G401 (cell line): ENCODE measurements at regions not wholly inside any gene's neighbourhood (a gene's known extent, or its start where the extent isn't known, plus 50 kb on each side); places are given as distances from the start of the nearest gene placed in this dataset.
A peak's percentile ranks its signal among the peaks of the same experiment; 100 is the strongest.

Experiments
- DNase-seq: peaks from one replicate; pipeline ENCODE4 v3.0.0-alpha.2; 2015; ENCODE audit warnings: low spot score
- in situ Hi-C: cut with HindIII; loops from 2 replicates; pipeline ENCODE4 v1.10.0; 2016; ENCODE audit warnings: low sequenced_read_pairs, mixed read lengths

DNA sequence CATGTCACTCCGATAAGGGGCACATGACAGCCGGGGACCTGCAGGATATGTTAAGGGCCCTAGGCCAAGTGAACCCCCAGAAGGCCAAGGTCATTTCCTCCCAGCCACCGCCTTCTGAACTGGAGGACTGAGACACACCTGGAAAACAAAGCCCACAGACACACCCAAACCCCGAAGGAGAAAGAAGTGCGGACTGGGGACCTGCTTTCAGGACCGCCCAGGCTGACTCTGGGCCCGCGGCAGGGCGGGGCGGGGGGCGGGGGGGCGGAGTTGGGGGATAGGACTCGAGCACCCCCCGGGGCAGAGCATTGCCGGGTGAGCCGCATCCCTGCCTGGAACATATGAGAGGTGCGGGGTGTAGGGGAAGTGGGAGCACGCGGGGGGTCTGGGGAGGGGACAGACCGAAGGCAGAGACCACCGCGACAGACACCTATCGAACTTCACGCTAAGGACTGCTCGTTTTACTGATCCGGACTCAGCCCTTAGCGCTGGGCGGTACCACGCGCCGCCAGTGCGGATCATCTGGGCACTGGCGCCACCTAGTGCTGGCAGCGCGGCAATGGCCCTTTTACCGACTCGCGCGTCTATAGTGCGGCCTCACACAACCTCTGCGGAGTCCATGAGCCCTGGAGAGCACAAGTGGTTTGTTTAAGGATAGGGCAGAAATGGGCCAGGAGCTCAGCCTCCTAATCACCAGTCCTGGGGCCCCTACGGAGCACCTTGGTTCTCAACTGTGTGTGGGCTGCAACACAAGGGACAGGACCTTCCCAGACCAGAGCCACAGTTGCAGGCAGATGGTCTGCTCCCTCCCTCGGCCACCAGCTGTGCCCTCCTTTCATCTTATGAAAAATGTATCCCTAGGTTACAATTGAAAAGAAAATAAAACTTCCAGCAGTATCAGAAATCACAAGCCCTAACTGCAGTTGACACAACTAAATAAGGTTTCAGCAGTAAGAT is 157.6 kb downstream of the HERPUD2 start:
- in situ Hi-C loops, result no loop called here

DNA sequence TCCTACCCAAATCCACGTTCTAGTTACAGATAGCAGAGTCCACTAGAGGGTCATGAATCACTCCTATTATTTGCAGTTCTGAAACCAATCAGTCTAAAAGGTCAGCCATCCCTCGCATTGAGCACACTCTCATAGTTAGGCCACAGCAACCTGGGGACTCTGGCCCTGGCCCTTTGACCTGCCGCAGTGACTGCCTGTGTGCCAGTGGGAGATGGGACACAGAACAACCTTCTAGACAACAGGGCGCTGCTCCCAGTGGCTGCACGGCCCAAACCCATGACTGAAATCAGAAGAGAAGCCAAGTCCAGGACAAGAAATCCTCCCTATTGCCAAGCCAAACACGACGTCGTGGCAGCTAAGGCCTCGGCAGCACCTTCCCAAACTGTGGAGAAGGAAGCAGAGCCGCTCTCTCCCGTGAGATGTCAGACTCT is 158.5 kb downstream of the HERPUD2 start:
- in situ Hi-C loops, result no loop called here
- DNase-seq, result no peak

More for the DNA sequence above, 157.6 kb downstream of the HERPUD2 start:
- DNase-seq, result peak; percentile 73

DNA sequence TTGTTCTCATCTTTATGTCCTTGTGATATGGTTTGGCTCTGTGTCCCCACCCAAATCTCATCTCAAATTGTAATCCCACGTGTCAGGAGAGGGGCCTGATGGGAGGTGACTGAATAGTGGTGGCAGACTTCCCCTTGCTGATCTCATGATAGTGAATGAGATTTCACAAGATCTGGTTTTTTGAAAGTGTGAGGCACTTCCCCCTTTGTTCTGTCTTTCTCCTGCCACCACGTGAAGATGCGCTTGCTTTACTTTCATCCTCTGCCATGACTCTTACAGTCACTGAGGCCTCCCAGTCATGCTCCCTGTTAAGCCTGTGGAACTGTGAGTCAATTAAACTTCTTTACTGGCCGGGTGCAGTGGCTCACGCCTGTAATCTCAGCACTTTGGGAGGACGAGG is 161.0 kb downstream of the HERPUD2 start:
- in situ Hi-C loops, result no loop called here
- DNase-seq, result no peak

DNA sequence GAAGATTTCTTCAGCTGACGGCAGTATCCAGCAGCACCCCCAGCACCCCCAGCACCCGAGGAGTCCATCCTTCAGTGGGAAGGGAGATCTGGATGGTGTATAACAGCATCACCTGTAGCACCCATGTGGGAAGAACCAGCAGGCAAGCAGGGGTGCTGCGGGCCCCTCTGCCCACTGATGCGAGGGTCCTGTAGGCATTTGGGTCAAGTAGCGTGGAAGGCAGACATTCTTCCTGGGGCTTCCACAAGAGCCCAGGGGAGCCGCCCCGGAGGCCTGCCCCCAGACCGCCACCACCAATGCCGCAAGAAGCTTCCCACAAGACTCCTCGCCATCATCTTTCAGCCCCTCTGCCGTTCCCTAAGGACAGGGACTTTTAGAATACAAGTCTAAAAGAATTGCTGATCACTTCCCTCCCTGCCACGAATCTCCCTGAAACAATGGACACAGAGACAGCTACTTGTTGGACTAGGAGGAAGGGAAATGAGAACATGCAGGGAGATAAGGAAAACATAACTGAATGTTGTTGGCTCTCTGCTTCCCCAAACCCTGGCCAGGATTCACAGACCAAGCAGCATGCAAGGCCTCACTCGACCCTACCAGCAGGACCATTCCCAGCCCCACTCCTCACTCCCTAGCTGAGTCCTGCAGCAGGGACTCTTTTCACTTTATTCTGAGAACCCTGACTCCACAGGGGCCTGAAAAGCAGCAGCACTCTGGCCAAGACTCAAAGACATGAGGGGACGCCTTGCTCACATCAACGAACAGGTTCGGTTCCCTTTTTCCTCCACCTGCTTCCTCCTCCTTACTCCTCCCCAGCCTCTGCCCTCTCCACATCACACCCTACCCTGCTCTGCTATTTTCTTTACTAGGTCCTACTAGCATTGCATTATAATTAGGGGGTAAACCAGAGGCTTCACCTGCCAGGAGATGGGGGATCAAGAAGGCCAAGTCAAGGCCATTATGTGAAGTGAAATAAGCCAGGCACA is 164.5 kb downstream of the HERPUD2 start:
- DNase-seq, result no peak
- in situ Hi-C loops, result no loop called here

DNA sequence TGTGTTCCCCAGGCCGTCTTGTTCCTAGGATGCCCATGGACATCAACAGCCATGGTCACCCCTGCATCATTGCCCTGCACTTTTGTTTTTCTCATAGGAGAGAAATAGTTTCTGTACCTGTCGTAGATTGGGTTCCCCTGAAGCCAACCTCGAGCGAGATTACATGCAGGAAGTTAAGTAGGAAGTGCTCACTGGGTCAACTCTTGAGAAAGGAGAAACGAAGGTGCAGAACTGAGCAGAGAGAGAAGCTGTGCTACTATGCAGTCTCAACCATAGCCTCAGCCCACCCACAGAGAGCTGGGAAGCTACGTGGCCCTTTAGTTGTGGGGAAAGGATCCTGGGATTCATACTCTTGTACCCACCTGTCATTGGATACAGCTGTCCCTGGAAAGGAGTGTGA is 165.2 kb downstream of the HERPUD2 start:
- no peak for DNase-seq
- in situ Hi-C loops, result no loop called here

DNA sequence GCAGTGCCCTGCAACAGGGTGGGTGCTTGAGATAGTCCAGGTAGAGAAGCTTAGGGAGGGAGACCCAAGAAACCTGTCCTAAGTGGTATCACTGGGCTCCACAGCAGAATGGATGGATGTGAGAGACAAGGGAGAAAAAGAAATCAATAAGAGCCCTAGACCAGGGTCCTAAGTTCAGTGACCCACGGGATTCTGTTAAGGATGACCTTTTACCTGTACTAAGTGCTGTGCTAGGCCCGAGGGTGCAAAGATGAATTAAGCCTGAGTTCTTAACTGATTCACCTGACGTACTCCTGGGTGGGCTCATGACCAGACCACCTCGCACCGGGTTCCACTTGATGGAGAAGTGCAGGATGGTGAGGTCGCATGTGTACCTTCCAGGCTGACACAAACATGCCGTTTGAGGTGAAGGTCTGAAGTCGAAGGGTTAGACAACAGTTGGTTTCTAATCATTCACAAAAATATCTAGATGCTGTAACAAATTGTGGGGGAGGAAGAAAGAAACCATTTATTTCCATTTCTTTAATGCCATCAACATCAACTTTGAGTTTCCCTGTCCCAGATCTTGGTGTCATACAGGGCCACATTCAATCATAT is 166.5 kb downstream of the HERPUD2 start:
- in situ Hi-C loops, result no loop called here
- DNase-seq, result no peak

DNA sequence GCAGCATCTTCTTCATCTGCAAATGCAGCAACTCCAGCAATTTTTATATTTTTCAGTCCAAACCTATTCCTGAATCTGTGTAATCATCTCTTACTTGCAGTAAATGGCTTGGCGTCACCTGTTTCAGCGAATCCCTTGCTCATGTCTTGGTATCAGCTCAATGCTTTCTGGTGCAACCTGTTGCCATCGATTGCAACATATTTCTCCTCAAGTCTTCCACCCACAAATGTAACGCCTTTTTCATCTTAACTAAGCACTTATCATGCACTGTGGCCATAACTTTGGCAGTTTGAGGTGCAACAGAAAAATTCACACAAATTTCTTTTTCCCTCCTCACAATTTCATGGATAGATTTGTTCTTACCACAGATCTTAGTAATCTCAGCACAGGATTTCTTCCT is 168.3 kb downstream of the HERPUD2 start:
- DNase-seq, result no peak
- in situ Hi-C loops, result no loop called here

- in situ Hi-C loops, result no loop called here
- DNase-seq, result no peak
These were observed 170.7 kb downstream of the HERPUD2 start for GRCh38 chr7:35524112-35524804.

GRCh38 chr7:35523292-35523691 is 171.6 kb downstream of the HERPUD2 start:
- in situ Hi-C loops, result no loop called here

GRCh38 chr7:35522697-35523096 is 172.2 kb downstream of the HERPUD2 start:
- in situ Hi-C loops, result no loop called here
- no peak for DNase-seq

More at GRCh38 chr7:35523292-35523691, 171.6 kb downstream of the HERPUD2 start:
- DNase-seq, result no peak

GRCh38 chr7:35521941-35522340 is 173.0 kb downstream of the HERPUD2 start:
- DNase-seq, result no peak
- in situ Hi-C loops, result no loop called here

DNA sequence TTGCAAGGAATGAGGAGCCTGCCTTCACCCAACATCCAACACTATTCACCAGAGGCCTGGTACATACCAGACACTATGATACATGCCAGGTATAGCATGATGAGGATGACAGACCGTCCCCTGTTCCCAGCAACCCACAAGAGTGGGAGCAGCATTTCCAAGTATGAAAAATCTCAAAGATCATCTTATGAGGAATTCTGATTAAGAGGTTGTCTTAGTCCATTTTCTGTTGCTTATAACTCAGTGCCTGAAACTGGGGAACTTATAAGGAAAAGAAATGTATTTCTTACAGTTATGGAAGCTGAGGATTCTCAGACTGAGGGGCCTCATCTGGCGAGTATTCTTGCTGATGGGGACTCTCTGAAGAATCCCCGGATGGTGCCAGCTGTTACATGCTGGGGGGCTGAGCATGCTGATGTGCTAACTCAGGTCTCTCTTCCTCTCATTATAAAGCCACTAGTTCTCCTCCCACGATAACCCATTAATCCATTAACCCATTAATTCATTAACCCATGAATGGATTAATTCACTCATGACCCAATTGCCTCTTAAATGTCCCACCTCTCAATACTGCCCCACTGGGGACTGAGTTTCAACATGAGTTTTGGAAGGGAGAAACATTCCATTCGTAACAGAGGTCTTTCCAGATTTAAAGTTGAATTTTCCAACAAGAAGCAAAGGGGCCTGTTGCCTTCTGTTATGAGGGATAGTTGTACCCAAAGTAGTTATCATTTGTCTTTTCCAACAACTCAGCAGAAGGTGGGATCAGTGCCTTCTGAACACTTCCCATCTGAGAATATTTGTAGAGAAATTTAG is 173.9 kb downstream of the HERPUD2 start:
- in situ Hi-C loops, result no loop called here

GRCh38 chr7:35519971-35520809 is 174.7 kb downstream of the HERPUD2 start:
- in situ Hi-C loops, result no loop called here
- peak; percentile 65 for DNase-seq

More for the DNA sequence above, 173.9 kb downstream of the HERPUD2 start:
- DNase-seq, result no peak

DNA sequence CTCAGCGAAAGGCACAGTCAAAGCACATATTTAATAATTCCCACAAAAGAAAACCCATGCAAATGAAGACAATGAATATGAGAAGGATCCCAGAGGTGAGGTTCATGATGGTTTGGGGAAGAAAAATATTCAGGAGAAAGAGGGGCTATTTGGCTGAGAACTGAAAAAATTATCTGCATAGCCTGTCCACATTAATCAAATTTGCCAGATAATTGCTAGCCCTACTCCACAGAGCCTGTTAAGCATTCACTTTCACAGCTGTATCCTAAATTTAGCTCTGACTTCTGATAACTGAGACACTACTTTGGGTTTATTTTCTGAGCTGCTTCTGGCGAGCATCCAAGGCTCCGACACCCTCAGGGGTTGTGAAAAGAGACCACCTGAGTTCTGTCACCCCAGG is 176.2 kb downstream of the HERPUD2 start:
- no peak for DNase-seq
- in situ Hi-C loops, result no loop called here

DNA sequence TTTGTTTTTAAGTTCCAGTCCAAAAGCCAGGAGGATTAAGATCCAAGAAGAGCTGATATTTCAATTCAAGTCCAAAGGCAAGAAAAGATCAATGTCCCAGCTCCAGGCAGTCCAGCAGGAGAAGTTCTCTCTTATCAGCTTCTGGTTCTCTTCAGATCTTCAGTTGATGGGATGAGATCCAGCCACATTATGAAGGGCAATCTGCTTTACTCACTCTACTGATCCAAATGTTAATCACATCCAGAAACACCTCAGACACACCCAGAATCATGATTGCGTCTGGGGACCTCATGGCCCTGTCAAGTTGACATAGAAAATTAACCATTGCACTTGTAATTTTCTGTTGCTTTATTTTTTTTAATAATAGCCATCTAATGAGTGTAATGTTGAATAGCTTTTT is 178.4 kb downstream of the HERPUD2 start:
- DNase-seq, result no peak
- in situ Hi-C loops, result no loop called here

DNA sequence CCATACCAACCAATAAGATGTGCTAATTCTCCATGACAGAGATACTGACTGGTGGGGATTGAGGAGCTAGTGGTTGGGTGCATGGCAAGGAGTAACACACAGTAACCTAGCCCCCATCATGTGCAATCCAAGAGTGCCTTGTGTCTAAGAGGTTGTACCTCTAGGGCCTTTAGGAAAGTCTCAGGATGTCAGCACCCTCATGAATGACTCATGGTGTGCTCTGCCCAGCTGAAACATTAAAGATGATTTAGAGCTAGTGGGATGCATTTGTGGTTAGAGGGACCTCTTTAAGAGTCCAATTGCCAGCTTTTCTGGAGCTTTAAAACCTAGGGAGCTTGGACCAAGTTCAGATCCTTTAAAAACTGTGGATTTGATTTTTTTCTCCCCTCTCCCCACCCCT is 181.1 kb downstream of the HERPUD2 start:
- no peak for DNase-seq

GRCh38 chr7:35513195-35513594 is 181.7 kb downstream of the HERPUD2 start:
- in situ Hi-C loops, result no loop called here
- DNase-seq, result no peak

More for the DNA sequence above, 181.1 kb downstream of the HERPUD2 start:
- in situ Hi-C loops, result no loop called here
